Panc1 (cell line): ENCODE measurements at regions not wholly inside any gene's neighbourhood (a gene's known extent, or its start where the extent isn't known, plus 50 kb on each side); places are given as distances from the start of the nearest gene placed in this dataset.

Experiments used
- CTCF ChIP-seq: fragments of 450-650 bp; IDR thresholded peaks from 2 replicates; pipeline ENCODE4 v1.5.1; 2017; ENCODE audit warnings: mild to moderate bottlenecking
- POLR2AphosphoS5 ChIP-seq: IDR thresholded peaks from 2 replicates; pipeline ENCODE4 v1.6.1; 2012; ENCODE audit warnings: mild to moderate bottlenecking, low read depth, low read length, moderate library complexity
- REST ChIP-seq, 2 experiments: IDR thresholded peaks; 2 replicates each; pipeline ENCODE4 v1.6.1; 2011 to 2012; ENCODE audit warnings: low read depth in 2 of 2, control low read depth in 1 of 2, low read length in 1 of 2, mild to moderate bottlenecking in 1 of 2, moderate library complexity in 1 of 2; ENCODE audit not compliant: insufficient read depth in 1 of 2
- SIN3A ChIP-seq: IDR thresholded peaks from 2 replicates; pipeline ENCODE4 v1.6.1; 2012; ENCODE audit warnings: low read depth, mild to moderate bottlenecking, low read length, moderate library complexity, borderline replicate concordance; ENCODE audit not compliant: insufficient read depth
- TCF7L2 ChIP-seq: IDR thresholded peaks from 2 replicates; pipeline ENCODE4 v1.6.1; 2011; ENCODE audit warnings: mild to moderate bottlenecking, low read depth, low read length, inconsistent platforms

GRCh38 chr3:99094606-99095005 is 193.1 kb upstream of the DCBLD2 start:
- no peak for TF ChIP-seq CTCF
- TF ChIP-seq POLR2AphosphoS5 = no peak
- TF ChIP-seq REST (IDR thresholded peaks at IDR 0.05; ENCODE audit: insufficient read depth in 1 of 2, low read depth in 2 of 2, low read length in 1 of 2) = no peak
- no peak for TF ChIP-seq SIN3A
- TF ChIP-seq TCF7L2 = no peak
